SK-N-SH (cell line): ENCODE measurements at regions not wholly inside any gene's neighbourhood (a gene's known extent, or its start where the extent isn't known, plus 50 kb on each side); places are given as distances from the start of the nearest gene placed in this dataset.

ENCODE experiments used
- CTCF ChIA-PET: fragments of 300-600, 350-600 bp; formaldehyde crosslinking; extraction: SDS; loops from one replicate; lab custom pipeline; 2021; lab: Yijun Ruan, JAX
- POLR2A ChIA-PET: fragments of 350-600 bp; sonication (Branson Sonifier 250); formaldehyde crosslinking; extraction: SDS; loops from one replicate; lab custom pipeline; 2020; ENCODE audit warnings: antibody characterized with exemption, inconsistent platforms; lab: Yijun Ruan, JAX
- DNase-seq: peaks from one replicate; pipeline ENCODE4 v3.0.0; 2012
- H2AFZ ChIP-seq: fragments of 200-600 bp; sonication (generic); 2 replicates; pipeline ENCODE4 v1.8.1; 2016; ENCODE audit warnings: antibody characterized with exemption, mild to moderate bottlenecking, low read depth
- H3F3A ChIP-seq: fragments of 200-600 bp; sonication (generic); replicated peaks from 2 replicates; pipeline ENCODE3; 2016; ENCODE audit warnings: antibody characterized with exemption, mild to moderate bottlenecking; ENCODE audit not compliant: insufficient read depth
- H3K27ac ChIP-seq, 2 experiments: fragments of 200-500 bp in 1 of 2; fragments of 200-600 bp in 1 of 2; sonication (Bioruptor generic) in 1 of 2; sonication (generic), shearing (Covaris generic) in 1 of 2; 2 replicates each; pipeline versions ENCODE4 v1.5.1 to v1.6.1; 2014 to 2016; ENCODE audit warnings: low read depth in 2 of 2, inconsistent platforms in 1 of 2, low read length in 1 of 2, mild to moderate bottlenecking in 1 of 2, mixed read lengths in 1 of 2
- H3K27me3 ChIP-seq: fragments of 200-600 bp; sonication (generic), shearing (Covaris generic); 2 replicates; pipeline ENCODE4 v1.6.1; 2016; ENCODE audit warnings: mixed run types; ENCODE audit not compliant: insufficient read depth
- H3K36me3 ChIP-seq, 2 experiments: fragments of 200-500 bp in 1 of 2; fragments of 200-600 bp in 1 of 2; sonication (Bioruptor generic) in 1 of 2; sonication (generic) in 1 of 2; replicated peaks in 1 of 2; 2 replicates each; pipeline versions ENCODE3 to v1.5.1; 2014 to 2016; ENCODE audit warnings: low read length in 1 of 2, mild to moderate bottlenecking in 1 of 2; ENCODE audit not compliant: insufficient read depth in 2 of 2, control insufficient read depth in 1 of 2
- H3K4me1 ChIP-seq, 2 experiments: fragments of 200-500 bp in 1 of 2; fragments of 200-600 bp in 1 of 2; sonication (Bioruptor generic) in 1 of 2; sonication (generic), shearing (Covaris generic) in 1 of 2; 2 replicates each; pipeline versions ENCODE4 v1.5.1 to v1.6.1; 2014 to 2016; ENCODE audit warnings: low read depth in 1 of 2, low read length in 1 of 2, mixed run types in 1 of 2; ENCODE audit not compliant: insufficient read depth in 2 of 2, control insufficient read depth in 1 of 2
- H3K4me2 ChIP-seq: fragments of 200-600 bp; sonication (generic), shearing (Covaris generic); 2 replicates; pipeline ENCODE4 v1.6.1; 2017; ENCODE audit warnings: mixed run types
- H3K4me3 ChIP-seq, 2 experiments: fragments of 200-500 bp in 1 of 2; fragments of 200-600 bp in 1 of 2; sonication (Bioruptor generic) in 1 of 2; sonication (generic), shearing (Covaris generic) in 1 of 2; 2 replicates each; pipeline versions ENCODE4 v1.5.1 to v1.8.1; 2014 to 2016; ENCODE audit warnings: low read depth in 2 of 2, inconsistent platforms in 1 of 2, low read length in 1 of 2, mild to moderate bottlenecking in 1 of 2, mixed read lengths in 1 of 2, moderate library complexity in 1 of 2
- H3K79me2 ChIP-seq: fragments of 200-600 bp; sonication (generic); 2 replicates; pipeline ENCODE4 v1.8.1; 2017; ENCODE audit warnings: mild to moderate bottlenecking; ENCODE audit not compliant: insufficient read depth
- H3K9ac ChIP-seq: fragments of 200-600 bp; sonication (generic); 2 replicates; pipeline ENCODE4 v1.6.1; 2017; ENCODE audit warnings: mixed run types
- H3K9me2 ChIP-seq: fragments of 200-600 bp; sonication (generic); 2 replicates; pipeline ENCODE4 v1.6.1; 2017; ENCODE audit warnings: mixed run types
- H3K9me3 ChIP-seq: fragments of 200-600 bp; sonication (generic); 2 replicates; pipeline ENCODE4 v1.6.1; 2017; ENCODE audit warnings: mixed run types, mild to moderate bottlenecking, moderate library complexity
- H4K20me1 ChIP-seq: fragments of 200-600 bp; sonication (generic); 2 replicates; pipeline ENCODE4 v1.6.1; 2017; ENCODE audit warnings: mild to moderate bottlenecking, mixed run types; ENCODE audit not compliant: insufficient read depth
- FOXJ3 ChIP-seq: sonication (generic); formaldehyde crosslinking; IDR thresholded peaks from 2 replicates; pipeline ENCODE4 v1.5.1; 2020; ENCODE audit warnings: mild to moderate bottlenecking, missing genetic modification reagents
- MEF2A ChIP-seq: IDR thresholded peaks from 2 replicates; pipeline ENCODE4 v1.4.0; 2012; ENCODE audit warnings: low read depth, borderline replicate concordance
- NRF1 ChIP-seq: IDR thresholded peaks from 2 replicates; pipeline ENCODE4 v1.6.1; 2012; ENCODE audit warnings: low read depth, mild to moderate bottlenecking, low read length
- POLR2AphosphoS5 ChIP-seq: IDR thresholded peaks from 2 replicates; pipeline ENCODE4 v1.6.1; 2012; ENCODE audit warnings: low read depth, low read length
- RAD21 ChIP-seq: IDR thresholded peaks from 2 replicates; pipeline ENCODE4 v1.6.1; 2012; ENCODE audit warnings: mild to moderate bottlenecking, low read length
- RCOR1 ChIP-seq: fragments of 150-350 bp; IDR thresholded peaks from 2 replicates; pipeline ENCODE4 v1.6.1; 2017; ENCODE audit warnings: antibody characterized with exemption, low read length
- RXRA ChIP-seq: IDR thresholded peaks from 2 replicates; pipeline ENCODE4 v1.4.0; 2012; ENCODE audit warnings: low read depth, mild to moderate bottlenecking, borderline replicate concordance
- TAF1 ChIP-seq: IDR thresholded peaks from 2 replicates; pipeline ENCODE4 v1.6.1; 2012; ENCODE audit warnings: low read depth, mild to moderate bottlenecking, low read length, moderate library complexity, borderline replicate concordance
- TEAD4 ChIP-seq: IDR thresholded peaks from 2 replicates; pipeline ENCODE4 v1.4.0; 2012; ENCODE audit warnings: mild to moderate bottlenecking, borderline replicate concordance; ENCODE audit not compliant: insufficient read depth
- YY1 ChIP-seq: IDR thresholded peaks from 2 replicates; pipeline ENCODE4 v1.4.0; 2012; ENCODE audit warnings: low read depth, mild to moderate bottlenecking
- WGBS: methylation state at CpG from one replicate; pipeline ENCODE4 v1.1.6; 2017; ENCODE audit warnings: low lambda C conversion rate; 5-methylcytosine and 5-hydroxymethylcytosine counted together
- TF ChIP-seq, protein P1 (sequence below): fragments of 150-350 bp; IDR thresholded peaks from 2 replicates; pipeline ENCODE4 v1.6.1; 2016; ENCODE audit warnings: mild to moderate bottlenecking, low read depth, low read length
- TF ChIP-seq, protein P2 (sequence below): fragments of 200-600 bp; sonication (generic); IDR thresholded peaks from 2 replicates; pipeline ENCODE4 v1.6.1; 2017; ENCODE audit warnings: antibody characterized with exemption, mild to moderate bottlenecking, moderate library complexity
- TF ChIP-seq, protein P3 (sequence below): IDR thresholded peaks from 2 replicates; pipeline ENCODE4 v1.6.1; 2012; ENCODE audit warnings: mild to moderate bottlenecking, low read depth, low read length, moderate library complexity

DNA sequence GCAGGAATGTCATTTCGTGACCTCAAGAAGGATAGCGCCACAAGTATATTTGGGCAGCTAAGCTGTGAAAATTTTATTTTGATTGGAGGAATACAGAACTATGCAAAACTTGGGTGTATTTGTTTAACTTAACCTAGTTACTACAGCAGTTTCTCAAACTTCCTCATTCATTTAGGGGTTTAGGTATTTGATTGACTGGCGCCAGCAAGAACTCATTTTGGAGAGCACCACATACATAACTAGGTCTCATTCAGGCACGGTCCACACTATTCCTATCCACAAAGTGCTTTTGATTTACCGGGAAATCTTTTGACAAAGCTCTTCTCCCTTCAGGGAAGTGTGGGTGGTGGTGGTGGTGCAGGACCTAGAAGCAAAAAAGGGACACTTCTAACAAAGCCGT lies 155.1 kb upstream of the NRIP1 start:
- Histone ChIP-seq H3K27me3 (no peaks in the 10 kb centered on the region), H3K9me3 (no peaks in the 10 kb centered on the region), H3K79me2 (no peaks in the 10 kb centered on the region), H3K9ac (no peak overlapping the region), H3K9me2 (no peaks in the 10 kb centered on the region), H4K20me1 (no peaks in the 10 kb centered on the region), H3F3A (no peaks in the 10 kb centered on the region), H3K4me2 (no peak overlapping the region), H3K4me1 (no peaks in the 10 kb centered on the region), H3K4me3 (no peak overlapping the region), H2AFZ (no peak overlapping the region), H3K27ac (no peak overlapping the region), H3K36me3 (no peaks in the 10 kb centered on the region)
- CTCF ChIA-PET: interaction anchor here (0.8 kb wide), 1 partner anchor 112 kb away, joined by 3 read pairs; no protein-coding TSS in a partner anchor
- WGBS: 19% methylated on average over 6 of the region's 6 CpGs
- POLR2A ChIA-PET: no interaction called here
- DNase-seq: no peak
- TF ChIP-seq RAD21 (no peak), YY1 (no peak), MEF2A (no peak), RXRA (no peak), POLR2AphosphoS5 (no peak), FOXJ3 (no peak), TEAD4 (no peak), TAF1 (no peak), NRF1 (no peak), RCOR1 (no peak)
- TF ChIP-seq, protein P1, sequence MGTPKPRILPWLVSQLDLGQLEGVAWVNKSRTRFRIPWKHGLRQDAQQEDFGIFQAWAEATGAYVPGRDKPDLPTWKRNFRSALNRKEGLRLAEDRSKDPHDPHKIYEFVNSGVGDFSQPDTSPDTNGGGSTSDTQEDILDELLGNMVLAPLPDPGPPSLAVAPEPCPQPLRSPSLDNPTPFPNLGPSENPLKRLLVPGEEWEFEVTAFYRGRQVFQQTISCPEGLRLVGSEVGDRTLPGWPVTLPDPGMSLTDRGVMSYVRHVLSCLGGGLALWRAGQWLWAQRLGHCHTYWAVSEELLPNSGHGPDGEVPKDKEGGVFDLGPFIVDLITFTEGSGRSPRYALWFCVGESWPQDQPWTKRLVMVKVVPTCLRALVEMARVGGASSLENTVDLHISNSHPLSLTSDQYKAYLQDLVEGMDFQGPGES: no peak
- TF ChIP-seq, protein P2, sequence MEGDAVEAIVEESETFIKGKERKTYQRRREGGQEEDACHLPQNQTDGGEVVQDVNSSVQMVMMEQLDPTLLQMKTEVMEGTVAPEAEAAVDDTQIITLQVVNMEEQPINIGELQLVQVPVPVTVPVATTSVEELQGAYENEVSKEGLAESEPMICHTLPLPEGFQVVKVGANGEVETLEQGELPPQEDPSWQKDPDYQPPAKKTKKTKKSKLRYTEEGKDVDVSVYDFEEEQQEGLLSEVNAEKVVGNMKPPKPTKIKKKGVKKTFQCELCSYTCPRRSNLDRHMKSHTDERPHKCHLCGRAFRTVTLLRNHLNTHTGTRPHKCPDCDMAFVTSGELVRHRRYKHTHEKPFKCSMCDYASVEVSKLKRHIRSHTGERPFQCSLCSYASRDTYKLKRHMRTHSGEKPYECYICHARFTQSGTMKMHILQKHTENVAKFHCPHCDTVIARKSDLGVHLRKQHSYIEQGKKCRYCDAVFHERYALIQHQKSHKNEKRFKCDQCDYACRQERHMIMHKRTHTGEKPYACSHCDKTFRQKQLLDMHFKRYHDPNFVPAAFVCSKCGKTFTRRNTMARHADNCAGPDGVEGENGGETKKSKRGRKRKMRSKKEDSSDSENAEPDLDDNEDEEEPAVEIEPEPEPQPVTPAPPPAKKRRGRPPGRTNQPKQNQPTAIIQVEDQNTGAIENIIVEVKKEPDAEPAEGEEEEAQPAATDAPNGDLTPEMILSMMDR: no peak
- TF ChIP-seq, protein P3, sequence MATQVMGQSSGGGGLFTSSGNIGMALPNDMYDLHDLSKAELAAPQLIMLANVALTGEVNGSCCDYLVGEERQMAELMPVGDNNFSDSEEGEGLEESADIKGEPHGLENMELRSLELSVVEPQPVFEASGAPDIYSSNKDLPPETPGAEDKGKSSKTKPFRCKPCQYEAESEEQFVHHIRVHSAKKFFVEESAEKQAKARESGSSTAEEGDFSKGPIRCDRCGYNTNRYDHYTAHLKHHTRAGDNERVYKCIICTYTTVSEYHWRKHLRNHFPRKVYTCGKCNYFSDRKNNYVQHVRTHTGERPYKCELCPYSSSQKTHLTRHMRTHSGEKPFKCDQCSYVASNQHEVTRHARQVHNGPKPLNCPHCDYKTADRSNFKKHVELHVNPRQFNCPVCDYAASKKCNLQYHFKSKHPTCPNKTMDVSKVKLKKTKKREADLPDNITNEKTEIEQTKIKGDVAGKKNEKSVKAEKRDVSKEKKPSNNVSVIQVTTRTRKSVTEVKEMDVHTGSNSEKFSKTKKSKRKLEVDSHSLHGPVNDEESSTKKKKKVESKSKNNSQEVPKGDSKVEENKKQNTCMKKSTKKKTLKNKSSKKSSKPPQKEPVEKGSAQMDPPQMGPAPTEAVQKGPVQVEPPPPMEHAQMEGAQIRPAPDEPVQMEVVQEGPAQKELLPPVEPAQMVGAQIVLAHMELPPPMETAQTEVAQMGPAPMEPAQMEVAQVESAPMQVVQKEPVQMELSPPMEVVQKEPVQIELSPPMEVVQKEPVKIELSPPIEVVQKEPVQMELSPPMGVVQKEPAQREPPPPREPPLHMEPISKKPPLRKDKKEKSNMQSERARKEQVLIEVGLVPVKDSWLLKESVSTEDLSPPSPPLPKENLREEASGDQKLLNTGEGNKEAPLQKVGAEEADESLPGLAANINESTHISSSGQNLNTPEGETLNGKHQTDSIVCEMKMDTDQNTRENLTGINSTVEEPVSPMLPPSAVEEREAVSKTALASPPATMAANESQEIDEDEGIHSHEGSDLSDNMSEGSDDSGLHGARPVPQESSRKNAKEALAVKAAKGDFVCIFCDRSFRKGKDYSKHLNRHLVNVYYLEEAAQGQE: no peak
